ENCODE measurements at regions not wholly inside any gene's neighbourhood (a gene's known extent, or its start where the extent isn't known, plus 50 kb on each side); places are given as distances from the start of the nearest gene placed in this dataset.

- no peak for DNase-seq (ENCODE audit: low read depth)
- H3K4me3 ChIP-seq (ENCODE audit: control insufficient read depth, low read depth, low read length) = no peak overlapping the region
- TF ChIP-seq CTCF (IDR thresholded peaks at IDR 0.05; ENCODE audit: control insufficient read depth, insufficient read depth, low read depth, low read length, missing control alignments) = no peak
These were observed 188.5 kb downstream of the FAM43A start for GRCh38 chr3:194874206-194874605.

GRCh38 chr3:194874783-194875182 lies 189.1 kb downstream of the FAM43A start:
- no peak overlapping the region for H3K4me3 ChIP-seq (ENCODE audit: control insufficient read depth, low read depth, low read length)
- no peak for TF ChIP-seq CTCF (IDR thresholded peaks at IDR 0.05; ENCODE audit: control insufficient read depth, insufficient read depth, low read depth, low read length, missing control alignments)
- no peak for DNase-seq (ENCODE audit: low read depth)

DNA sequence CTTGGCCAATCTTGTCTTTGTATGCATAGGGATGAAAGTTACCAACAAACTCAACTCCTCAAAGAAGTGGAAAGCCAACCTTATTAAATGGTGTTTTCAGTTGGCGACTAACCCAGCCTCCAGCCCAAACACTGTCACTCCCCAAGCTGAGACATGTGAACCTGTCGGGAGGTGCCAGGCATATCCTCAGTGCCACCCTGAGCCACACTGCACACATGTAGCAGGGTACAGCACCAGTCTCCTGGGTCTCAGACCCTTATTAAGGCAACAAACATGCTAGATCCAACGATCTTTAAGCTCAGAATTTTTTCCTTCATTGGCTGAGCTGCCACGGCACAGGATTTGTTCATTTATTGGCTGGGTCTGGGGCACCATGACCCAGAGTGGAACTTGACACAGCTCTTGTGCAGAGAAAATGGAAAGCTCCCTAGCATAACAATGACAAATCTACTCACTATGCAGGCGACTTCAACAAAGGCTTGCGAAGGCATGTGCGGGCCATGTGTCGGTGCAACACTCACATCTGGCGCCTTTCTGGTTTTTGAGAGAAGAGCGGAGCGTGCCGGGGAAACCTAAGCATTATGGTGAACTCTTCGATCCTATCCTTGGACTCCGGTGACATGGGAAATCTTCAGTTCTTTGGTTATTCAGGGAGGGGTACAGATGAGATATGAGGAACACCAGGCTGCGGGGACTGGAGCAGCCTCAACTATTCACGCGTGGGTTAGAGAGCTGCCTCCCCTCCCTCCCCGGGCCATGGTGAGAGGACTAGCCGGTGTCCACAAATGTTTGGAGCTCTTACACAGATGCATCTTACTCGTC lies 190.1 kb downstream of the FAM43A start:
- DNase-seq (ENCODE audit: low read depth) = no peak
- no peak for TF ChIP-seq CTCF (IDR thresholded peaks at IDR 0.05; ENCODE audit: control insufficient read depth, insufficient read depth, low read depth, low read length, missing control alignments)
- no peak overlapping the region for H3K4me3 ChIP-seq (ENCODE audit: control insufficient read depth, low read depth, low read length)

GRCh38 chr3:194876403-194877095 lies 190.9 kb downstream of the FAM43A start:
- no peak overlapping the region for H3K4me3 ChIP-seq (ENCODE audit: control insufficient read depth, low read depth, low read length)
- DNase-seq (ENCODE audit: low read depth) = no peak
- TF ChIP-seq CTCF (IDR thresholded peaks at IDR 0.05; ENCODE audit: control insufficient read depth, insufficient read depth, low read depth, low read length, missing control alignments) = no peak

DNA sequence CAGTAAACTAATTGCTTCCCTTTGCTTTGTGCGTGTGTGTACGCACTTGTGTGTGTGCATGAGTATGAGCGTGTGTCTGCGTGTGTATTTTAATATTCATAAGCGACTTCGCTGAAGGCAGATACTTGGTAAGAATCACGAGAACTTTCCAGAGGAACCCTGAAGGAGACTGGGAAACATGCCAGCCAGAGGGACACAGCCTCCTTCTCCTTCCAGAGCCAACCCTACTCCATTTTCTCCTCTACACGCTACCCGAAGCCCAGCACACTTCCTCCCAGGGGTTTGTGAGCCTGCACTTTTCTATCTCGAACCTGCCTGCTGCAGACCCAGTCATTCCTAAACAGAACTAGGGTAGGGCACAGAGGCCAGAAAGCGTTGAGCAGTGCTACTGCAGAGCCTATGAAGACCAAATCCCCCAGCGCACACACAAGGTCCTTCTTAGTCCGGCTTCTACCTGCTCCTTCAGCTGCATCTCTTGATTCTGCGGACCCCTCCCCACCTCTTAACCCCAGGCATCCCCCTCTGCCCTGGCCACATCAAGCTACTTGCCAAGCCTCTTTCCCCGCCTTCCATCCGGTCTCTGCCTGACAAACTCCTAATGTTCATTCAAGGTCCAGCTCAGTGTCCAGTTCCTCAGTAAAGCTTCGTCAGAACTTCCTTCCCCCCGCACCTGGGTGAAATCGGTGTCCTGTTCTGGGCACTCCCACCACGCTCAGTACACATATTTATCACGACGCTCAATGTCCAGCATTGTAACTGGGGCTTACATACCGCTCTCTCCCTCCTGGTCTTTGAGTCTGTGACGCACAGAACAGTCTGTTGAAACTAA lies 191.8 kb downstream of the FAM43A start:
- TF ChIP-seq CTCF (IDR thresholded peaks at IDR 0.05; ENCODE audit: control insufficient read depth, insufficient read depth, low read depth, low read length, missing control alignments) = no peak
- DNase-seq (ENCODE audit: low read depth) = no peak
- H3K4me3 ChIP-seq (ENCODE audit: control insufficient read depth, low read depth, low read length) = no peak overlapping the region

GRCh38 chr3:194879126-194879877 lies 193.6 kb downstream of the FAM43A start:
- no peak for DNase-seq (ENCODE audit: low read depth)
- H3K4me3 ChIP-seq (ENCODE audit: control insufficient read depth, low read depth, low read length) = no peak overlapping the region
- no peak for TF ChIP-seq CTCF (IDR thresholded peaks at IDR 0.05; ENCODE audit: control insufficient read depth, insufficient read depth, low read depth, low read length, missing control alignments)

Measured in AG09309 (cell line).